ENCODE measurements at regions not wholly inside any gene's neighbourhood (a gene's known extent, or its start where the extent isn't known, plus 50 kb on each side); places are given as distances from the start of the nearest gene placed in this dataset.
"Not testable (repeated sequence)": the region's sequence is repeated elsewhere in the genome, so short reads cannot be mapped to it uniquely, and the experiment has no call there.

DNA sequence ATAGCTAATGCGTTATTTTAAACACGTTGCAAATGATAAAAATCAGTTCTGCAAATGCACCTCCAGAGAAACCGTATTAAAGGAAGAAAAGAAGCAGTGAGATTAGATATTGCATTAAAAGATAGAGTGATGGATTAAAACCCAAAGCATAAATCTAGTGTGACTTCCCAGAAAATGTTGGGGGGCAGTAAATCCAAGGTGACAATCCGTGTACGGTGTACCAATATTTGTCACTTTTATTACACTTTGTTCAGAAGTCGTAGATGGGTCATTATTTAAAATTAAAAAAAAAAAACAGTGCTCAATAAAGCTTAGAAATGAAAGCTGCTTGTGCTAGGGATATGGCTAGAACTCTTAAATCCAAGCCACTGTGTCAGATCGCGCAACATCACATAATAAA, 106.4 kb downstream of the TMEM130 start:
- no peak overlapping the region for H3K4me3 ChIP-seq
- no peak overlapping the region for H3K27ac ChIP-seq
- intact Hi-C loops (cut with DNase I) = no loop called here
- no peaks in the 10 kb centered on the region for H3K9me3 ChIP-seq
- DNase-seq (no peak), ATAC-seq (no peak)
- no peaks in the 10 kb centered on the region for H3K36me3 ChIP-seq
- peaks cover 0 to 25% of the 10 kb centered on the region in 2 donors for H3K27me3 ChIP-seq
- H3K4me1 ChIP-seq = no peaks in the 10 kb centered on the region
- TF ChIP-seq, protein P1, sequence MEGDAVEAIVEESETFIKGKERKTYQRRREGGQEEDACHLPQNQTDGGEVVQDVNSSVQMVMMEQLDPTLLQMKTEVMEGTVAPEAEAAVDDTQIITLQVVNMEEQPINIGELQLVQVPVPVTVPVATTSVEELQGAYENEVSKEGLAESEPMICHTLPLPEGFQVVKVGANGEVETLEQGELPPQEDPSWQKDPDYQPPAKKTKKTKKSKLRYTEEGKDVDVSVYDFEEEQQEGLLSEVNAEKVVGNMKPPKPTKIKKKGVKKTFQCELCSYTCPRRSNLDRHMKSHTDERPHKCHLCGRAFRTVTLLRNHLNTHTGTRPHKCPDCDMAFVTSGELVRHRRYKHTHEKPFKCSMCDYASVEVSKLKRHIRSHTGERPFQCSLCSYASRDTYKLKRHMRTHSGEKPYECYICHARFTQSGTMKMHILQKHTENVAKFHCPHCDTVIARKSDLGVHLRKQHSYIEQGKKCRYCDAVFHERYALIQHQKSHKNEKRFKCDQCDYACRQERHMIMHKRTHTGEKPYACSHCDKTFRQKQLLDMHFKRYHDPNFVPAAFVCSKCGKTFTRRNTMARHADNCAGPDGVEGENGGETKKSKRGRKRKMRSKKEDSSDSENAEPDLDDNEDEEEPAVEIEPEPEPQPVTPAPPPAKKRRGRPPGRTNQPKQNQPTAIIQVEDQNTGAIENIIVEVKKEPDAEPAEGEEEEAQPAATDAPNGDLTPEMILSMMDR (IDR thresholded peaks at IDR 0.05) = no peak

DNA sequence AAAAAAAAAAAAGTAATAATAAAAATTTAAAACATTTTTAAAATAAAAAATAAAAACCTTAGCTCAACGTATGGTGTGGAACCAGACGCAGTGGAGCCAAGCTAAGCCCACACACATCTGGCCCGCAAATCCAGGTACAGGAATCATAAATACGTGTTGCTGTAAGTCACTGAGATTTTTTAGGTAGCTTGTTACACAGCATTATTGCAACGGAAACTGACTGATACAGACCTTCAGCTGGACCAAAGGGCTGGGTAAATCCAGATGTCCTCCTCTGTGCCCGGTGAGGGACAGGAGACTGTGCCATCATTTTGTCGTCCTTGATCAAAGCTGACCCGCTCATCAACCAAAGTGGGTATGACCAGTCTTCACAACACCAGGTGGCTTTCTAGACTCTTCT, 104.9 kb downstream of the TMEM130 start:
- no peaks in the 10 kb centered on the region for H3K9me3 ChIP-seq
- H3K27me3 ChIP-seq = peaks cover 0 to 25% of the 10 kb centered on the region in 2 donors
- H3K4me3 ChIP-seq = no peak overlapping the region

DNA sequence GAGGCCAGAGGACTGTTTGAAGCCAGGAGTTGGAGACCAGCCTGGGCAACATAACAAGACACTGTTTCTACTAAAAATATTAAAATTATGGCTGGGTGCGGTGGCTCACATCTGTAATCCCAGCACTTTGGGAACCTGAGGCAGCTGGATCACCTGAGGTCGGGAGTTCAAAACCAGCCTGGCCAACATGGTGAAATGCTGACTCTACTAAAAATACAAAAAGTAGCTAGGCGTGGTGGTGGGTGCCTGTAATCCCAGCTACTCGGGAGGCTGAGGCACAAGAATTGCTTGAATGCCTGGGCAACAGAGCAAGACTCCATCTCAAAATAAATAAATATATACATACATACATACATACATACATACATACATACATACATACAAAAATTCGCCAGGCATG, 99.7 kb downstream of the TMEM130 start:
- H3K4me1 ChIP-seq; ATAC-seq; intact Hi-C loops (cut with DNase I); H3K9me3 ChIP-seq; H3K27ac ChIP-seq; H3K4me3 ChIP-seq; H3K36me3 ChIP-seq: not testable (repeated sequence)
- peak in 1 of 4 donors; percentile 9 for DNase-seq
- peaks cover 0 to 28% of the 10 kb centered on the region in 2 donors for H3K27me3 ChIP-seq

More for the DNA sequence above, 104.9 kb downstream of the TMEM130 start:
- Histone ChIP-seq H3K27ac (no peak overlapping the region), H3K4me1 (no peaks in the 10 kb centered on the region), H3K36me3 (no peaks in the 10 kb centered on the region)
- TF ChIP-seq, protein P1 (IDR thresholded peaks at IDR 0.05) = no peak
- intact Hi-C loops (cut with DNase I) = no loop called here
- DNase-seq = peak in 1 of 4 donors; percentile 10
- no peak for ATAC-seq

DNA sequence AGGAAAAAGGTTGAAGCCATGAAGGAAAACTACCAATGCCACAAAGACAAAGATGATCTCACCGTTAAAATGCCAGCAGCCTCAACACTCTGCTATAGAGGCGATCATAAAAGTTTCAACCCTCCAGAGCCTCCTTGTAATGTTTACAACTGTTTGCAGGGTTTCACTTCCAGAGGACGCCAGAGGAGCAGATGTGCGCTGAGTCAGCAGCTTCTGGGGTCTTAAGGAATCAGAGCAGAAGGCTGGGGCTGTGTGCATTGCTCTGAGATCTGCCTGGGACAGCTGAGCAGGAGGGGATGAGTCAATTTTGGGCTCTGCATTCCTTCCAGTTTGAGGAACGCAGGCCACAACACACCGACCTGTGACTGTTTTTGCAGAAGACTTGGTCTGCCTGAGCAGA, 98.3 kb downstream of the TMEM130 start:
- intact Hi-C loops (cut with DNase I) = no loop called here
- TF ChIP-seq, protein P1 (IDR thresholded peaks at IDR 0.05) = no peak
- no peaks in the 10 kb centered on the region for H3K9me3 ChIP-seq
- H3K4me3 ChIP-seq = no peak overlapping the region
- H3K27me3 ChIP-seq = peaks cover 0 to 28% of the 10 kb centered on the region in 2 donors
- peak; percentile 2 to 73 (median 36) for DNase-seq
- H3K4me1 ChIP-seq = no peaks in the 10 kb centered on the region
- peak; percentile 84 for ATAC-seq
- no peak overlapping the region for H3K27ac ChIP-seq
- no peaks in the 10 kb centered on the region for H3K36me3 ChIP-seq

DNA sequence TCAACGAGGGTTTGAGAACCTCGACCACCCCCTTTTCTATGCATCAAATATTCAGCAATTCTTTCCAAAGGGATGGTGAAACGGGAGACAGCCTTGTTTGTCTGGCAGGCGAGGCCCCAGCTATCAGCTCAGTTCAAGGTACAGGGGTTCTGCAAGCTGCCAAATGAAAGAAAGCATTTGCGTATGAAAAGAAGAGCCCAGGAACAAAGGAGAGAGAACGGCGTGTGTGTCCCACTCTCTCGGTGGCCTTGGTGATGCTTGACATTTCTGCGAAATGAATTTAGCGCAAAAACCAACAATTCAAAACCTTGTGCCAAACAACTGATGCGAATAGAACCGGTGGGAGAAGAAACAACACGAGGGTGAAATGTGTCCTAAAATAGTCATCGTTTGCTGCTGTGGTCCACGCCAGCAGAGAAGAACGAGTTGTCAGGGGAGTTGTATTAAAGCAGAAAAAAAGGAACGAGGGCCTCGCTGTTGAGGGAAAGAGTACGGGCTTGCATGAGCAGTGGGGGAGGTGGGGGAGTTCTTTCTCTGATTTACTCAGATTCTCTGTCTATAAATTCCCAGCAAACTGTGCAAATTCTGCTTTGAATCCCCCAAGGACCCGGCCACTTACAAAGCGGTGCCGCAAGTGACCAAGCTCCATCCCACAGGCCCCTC, 97.7 kb downstream of the TMEM130 start:
- Histone ChIP-seq H3K36me3 (no peaks in the 10 kb centered on the region), H3K27ac (no peak overlapping the region), H3K4me1 (no peaks in the 10 kb centered on the region), H3K27me3 (peaks cover 0 to 28% of the 10 kb centered on the region in 2 donors), H3K4me3 (no peak overlapping the region), H3K9me3 (no peaks in the 10 kb centered on the region)
- intact Hi-C loops (cut with DNase I) = no loop called here
- ATAC-seq (no peak), DNase-seq (peak in 1 of 4 donors; percentile 1)
- TF ChIP-seq, protein P1 (IDR thresholded peaks at IDR 0.05) = no peak

DNA sequence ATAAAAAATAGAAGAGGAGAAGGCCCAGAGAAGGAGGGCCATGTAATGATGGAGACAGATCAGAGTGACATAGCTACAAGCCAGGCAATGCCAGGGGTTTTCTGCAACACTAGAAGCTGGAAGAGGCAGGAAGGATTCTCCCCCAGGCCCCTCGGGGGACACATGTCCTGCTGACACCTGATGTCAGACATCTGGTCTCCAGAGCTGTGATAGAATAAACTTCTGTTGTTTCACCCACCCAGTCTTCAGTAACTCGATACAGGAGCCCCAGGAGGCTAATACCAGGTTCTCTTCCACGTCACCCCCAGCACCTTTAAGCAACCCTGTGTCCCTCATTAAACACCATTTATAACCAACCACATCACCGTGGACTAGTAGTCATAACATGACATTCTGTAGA, 94.9 kb downstream of the TMEM130 start:
- Histone ChIP-seq H3K27me3 (peaks cover 0 to 28% of the 10 kb centered on the region in 2 donors), H3K27ac (no peak overlapping the region), H3K4me1 (no peaks in the 10 kb centered on the region), H3K4me3 (no peak overlapping the region), H3K9me3 (no peaks in the 10 kb centered on the region), H3K36me3 (no peaks in the 10 kb centered on the region)
- TF ChIP-seq, protein P1 (IDR thresholded peaks at IDR 0.05) = no peak
- intact Hi-C loops (cut with DNase I) = no loop called here
- peak in 1 of 4 donors; percentile 0 for DNase-seq
- ATAC-seq = no peak
